ENCODE measurements at regions not wholly inside any gene's neighbourhood (a gene's known extent, or its start where the extent isn't known, plus 50 kb on each side); places are given as distances from the start of the nearest gene placed in this dataset.

DNA sequence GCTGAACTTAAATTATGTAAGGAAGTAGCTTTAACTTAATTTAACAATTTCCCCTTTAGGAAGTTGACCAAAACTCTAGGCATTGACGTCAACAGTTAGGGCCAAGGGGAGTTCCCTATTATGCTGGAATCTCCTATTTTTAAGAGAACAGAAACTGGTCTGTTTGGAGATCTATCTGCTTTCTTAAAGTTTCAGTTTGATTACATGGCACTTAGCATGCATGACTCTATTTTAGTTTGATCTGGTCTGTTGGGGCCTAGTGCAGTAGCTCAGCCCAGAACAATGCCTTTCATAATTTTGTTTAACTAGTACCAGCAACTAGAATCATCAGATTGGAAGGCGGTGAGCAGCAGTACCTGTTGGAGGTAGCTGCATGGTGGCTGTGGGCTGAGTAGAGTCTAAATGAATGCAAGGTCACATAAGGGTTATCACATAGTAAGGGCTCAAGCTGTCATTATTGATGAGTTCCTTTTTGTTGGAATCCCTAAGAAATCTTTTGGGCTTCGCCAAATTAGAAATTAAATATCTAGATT, 60.5 kb upstream of the ZNG1B start (continued):
- TF ChIP-seq, protein P1, sequence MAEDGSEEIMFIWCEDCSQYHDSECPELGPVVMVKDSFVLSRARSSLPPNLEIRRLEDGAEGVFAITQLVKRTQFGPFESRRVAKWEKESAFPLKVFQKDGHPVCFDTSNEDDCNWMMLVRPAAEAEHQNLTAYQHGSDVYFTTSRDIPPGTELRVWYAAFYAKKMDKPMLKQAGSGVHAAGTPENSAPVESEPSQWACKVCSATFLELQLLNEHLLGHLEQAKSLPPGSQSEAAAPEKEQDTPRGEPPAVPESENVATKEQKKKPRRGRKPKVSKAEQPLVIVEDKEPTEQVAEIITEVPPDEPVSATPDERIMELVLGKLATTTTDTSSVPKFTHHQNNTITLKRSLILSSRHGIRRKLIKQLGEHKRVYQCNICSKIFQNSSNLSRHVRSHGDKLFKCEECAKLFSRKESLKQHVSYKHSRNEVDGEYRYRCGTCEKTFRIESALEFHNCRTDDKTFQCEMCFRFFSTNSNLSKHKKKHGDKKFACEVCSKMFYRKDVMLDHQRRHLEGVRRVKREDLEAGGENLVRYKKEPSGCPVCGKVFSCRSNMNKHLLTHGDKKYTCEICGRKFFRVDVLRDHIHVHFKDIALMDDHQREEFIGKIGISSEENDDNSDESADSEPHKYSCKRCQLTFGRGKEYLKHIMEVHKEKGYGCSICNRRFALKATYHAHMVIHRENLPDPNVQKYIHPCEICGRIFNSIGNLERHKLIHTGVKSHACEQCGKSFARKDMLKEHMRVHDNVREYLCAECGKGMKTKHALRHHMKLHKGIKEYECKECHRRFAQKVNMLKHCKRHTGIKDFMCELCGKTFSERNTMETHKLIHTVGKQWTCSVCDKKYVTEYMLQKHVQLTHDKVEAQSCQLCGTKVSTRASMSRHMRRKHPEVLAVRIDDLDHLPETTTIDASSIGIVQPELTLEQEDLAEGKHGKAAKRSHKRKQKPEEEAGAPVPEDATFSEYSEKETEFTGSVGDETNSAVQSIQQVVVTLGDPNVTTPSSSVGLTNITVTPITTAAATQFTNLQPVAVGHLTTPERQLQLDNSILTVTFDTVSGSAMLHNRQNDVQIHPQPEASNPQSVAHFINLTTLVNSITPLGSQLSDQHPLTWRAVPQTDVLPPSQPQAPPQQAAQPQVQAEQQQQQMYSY (CRISPR knock-in tag; IDR thresholded peaks at IDR 0.05), result no peak
- TF ChIP-seq, protein P2, sequence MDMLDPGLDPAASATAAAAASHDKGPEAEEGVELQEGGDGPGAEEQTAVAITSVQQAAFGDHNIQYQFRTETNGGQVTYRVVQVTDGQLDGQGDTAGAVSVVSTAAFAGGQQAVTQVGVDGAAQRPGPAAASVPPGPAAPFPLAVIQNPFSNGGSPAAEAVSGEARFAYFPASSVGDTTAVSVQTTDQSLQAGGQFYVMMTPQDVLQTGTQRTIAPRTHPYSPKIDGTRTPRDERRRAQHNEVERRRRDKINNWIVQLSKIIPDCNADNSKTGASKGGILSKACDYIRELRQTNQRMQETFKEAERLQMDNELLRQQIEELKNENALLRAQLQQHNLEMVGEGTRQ (IDR thresholded peaks at IDR 0.05; ENCODE audit: borderline replicate concordance, low read depth, low read length), result no peak
- TF ChIP-seq, protein P3, sequence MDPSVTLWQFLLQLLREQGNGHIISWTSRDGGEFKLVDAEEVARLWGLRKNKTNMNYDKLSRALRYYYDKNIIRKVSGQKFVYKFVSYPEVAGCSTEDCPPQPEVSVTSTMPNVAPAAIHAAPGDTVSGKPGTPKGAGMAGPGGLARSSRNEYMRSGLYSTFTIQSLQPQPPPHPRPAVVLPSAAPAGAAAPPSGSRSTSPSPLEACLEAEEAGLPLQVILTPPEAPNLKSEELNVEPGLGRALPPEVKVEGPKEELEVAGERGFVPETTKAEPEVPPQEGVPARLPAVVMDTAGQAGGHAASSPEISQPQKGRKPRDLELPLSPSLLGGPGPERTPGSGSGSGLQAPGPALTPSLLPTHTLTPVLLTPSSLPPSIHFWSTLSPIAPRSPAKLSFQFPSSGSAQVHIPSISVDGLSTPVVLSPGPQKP (IDR thresholded peaks at IDR 0.05; ENCODE audit: low read depth, low read length), result no peak
- TF ChIP-seq DPF2 (IDR thresholded peaks at IDR 0.05) (no peak), HCFC1 (IDR thresholded peaks at IDR 0.05; ENCODE audit: low read length) (no peak), ZZZ3 (IDR thresholded peaks at IDR 0.05; ENCODE audit: control insufficient read depth, insufficient read length, low read depth) (no peak), HDGF (IDR thresholded peaks at IDR 0.05) (no peak), SRF (IDR thresholded peaks at IDR 0.05; ENCODE audit: low read depth in 2 of 2, low read length in 2 of 2) (0 out of 4 replicates have a peak, but pooled peaks of 1 of the 2 experiments have one; percentile 34), NFIC (IDR thresholded peaks at IDR 0.05; ENCODE audit: low read depth, low read length) (peak; percentile 68), CREM (IDR thresholded peaks at IDR 0.05; ENCODE audit: low read depth) (peak; percentile 75), SREBF1 (IDR thresholded peaks at IDR 0.05; ENCODE audit: low read length) (no peak), SIX5 (IDR thresholded peaks at IDR 0.05; ENCODE audit: low read depth, low read length, severe bottlenecking) (no peak)
- TF ChIP-seq, protein P4, sequence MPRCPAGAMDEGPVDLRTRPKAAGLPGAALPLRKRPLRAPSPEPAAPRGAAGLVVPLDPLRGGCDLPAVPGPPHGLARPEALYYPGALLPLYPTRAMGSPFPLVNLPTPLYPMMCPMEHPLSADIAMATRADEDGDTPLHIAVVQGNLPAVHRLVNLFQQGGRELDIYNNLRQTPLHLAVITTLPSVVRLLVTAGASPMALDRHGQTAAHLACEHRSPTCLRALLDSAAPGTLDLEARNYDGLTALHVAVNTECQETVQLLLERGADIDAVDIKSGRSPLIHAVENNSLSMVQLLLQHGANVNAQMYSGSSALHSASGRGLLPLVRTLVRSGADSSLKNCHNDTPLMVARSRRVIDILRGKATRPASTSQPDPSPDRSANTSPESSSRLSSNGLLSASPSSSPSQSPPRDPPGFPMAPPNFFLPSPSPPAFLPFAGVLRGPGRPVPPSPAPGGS (IDR thresholded peaks at IDR 0.05; ENCODE audit: borderline replicate concordance, insufficient read depth, low read depth, low read length, poor library complexity, severe bottlenecking), result no peak
- TF ChIP-seq, protein P5, sequence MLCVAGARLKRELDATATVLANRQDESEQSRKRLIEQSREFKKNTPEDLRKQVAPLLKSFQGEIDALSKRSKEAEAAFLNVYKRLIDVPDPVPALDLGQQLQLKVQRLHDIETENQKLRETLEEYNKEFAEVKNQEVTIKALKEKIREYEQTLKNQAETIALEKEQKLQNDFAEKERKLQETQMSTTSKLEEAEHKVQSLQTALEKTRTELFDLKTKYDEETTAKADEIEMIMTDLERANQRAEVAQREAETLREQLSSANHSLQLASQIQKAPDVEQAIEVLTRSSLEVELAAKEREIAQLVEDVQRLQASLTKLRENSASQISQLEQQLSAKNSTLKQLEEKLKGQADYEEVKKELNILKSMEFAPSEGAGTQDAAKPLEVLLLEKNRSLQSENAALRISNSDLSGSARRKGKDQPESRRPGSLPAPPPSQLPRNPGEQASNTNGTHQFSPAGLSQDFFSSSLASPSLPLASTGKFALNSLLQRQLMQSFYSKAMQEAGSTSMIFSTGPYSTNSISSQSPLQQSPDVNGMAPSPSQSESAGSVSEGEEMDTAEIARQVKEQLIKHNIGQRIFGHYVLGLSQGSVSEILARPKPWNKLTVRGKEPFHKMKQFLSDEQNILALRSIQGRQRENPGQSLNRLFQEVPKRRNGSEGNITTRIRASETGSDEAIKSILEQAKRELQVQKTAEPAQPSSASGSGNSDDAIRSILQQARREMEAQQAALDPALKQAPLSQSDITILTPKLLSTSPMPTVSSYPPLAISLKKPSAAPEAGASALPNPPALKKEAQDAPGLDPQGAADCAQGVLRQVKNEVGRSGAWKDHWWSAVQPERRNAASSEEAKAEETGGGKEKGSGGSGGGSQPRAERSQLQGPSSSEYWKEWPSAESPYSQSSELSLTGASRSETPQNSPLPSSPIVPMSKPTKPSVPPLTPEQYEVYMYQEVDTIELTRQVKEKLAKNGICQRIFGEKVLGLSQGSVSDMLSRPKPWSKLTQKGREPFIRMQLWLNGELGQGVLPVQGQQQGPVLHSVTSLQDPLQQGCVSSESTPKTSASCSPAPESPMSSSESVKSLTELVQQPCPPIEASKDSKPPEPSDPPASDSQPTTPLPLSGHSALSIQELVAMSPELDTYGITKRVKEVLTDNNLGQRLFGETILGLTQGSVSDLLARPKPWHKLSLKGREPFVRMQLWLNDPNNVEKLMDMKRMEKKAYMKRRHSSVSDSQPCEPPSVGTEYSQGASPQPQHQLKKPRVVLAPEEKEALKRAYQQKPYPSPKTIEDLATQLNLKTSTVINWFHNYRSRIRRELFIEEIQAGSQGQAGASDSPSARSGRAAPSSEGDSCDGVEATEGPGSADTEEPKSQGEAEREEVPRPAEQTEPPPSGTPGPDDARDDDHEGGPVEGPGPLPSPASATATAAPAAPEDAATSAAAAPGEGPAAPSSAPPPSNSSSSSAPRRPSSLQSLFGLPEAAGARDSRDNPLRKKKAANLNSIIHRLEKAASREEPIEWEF (IDR thresholded peaks at IDR 0.05; ENCODE audit: insufficient replicate concordance, low read depth, low read length), result no peak
- TF ChIP-seq, protein P6, sequence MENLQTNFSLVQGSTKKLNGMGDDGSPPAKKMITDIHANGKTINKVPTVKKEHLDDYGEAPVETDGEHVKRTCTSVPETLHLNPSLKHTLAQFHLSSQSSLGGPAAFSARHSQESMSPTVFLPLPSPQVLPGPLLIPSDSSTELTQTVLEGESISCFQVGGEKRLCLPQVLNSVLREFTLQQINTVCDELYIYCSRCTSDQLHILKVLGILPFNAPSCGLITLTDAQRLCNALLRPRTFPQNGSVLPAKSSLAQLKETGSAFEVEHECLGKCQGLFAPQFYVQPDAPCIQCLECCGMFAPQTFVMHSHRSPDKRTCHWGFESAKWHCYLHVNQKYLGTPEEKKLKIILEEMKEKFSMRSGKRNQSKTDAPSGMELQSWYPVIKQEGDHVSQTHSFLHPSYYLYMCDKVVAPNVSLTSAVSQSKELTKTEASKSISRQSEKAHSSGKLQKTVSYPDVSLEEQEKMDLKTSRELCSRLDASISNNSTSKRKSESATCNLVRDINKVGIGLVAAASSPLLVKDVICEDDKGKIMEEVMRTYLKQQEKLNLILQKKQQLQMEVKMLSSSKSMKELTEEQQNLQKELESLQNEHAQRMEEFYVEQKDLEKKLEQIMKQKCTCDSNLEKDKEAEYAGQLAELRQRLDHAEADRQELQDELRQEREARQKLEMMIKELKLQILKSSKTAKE (IDR thresholded peaks at IDR 0.05; ENCODE audit: low read depth, poor library complexity, severe bottlenecking), result no peak

Measured in GM12878 (cell line).